HG02943 (cell line): ENCODE measurements at regions not wholly inside any gene's neighbourhood (a gene's known extent, or its start where the extent isn't known, plus 50 kb on each side); places are given as distances from the start of the nearest gene placed in this dataset.
A peak's percentile ranks its signal among the peaks of the same experiment; 100 is the strongest.

Experiments
- ATAC-seq: cut with Tn5 transposase; IDR thresholded peaks from one replicate; pipeline ENCODE4 v1.9.1; 2021; ENCODE audit warnings: mild to moderate bottlenecking, low read depth, moderate library complexity; ENCODE audit not compliant: unreplicated experiment

DNA sequence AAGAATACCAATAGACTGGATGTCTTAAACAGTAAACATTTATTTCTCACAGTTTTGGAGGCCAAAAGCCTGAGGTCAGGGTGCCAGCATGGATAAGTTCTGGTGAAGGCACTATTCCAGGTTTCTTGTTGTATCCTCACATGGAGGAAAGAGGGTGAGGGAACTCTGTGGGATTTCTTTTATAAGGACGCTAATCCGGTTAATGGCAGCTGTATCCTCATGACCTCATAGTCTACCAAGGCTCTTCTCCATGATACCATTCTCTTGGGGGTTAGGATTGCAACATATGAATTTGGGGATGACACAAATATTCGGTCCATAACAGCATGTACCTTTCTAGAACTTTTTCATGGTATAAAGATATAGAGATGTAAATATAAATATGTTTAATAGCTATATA lies 412.0 kb downstream of the LMO7 start:
- ATAC-seq = no peak

DNA sequence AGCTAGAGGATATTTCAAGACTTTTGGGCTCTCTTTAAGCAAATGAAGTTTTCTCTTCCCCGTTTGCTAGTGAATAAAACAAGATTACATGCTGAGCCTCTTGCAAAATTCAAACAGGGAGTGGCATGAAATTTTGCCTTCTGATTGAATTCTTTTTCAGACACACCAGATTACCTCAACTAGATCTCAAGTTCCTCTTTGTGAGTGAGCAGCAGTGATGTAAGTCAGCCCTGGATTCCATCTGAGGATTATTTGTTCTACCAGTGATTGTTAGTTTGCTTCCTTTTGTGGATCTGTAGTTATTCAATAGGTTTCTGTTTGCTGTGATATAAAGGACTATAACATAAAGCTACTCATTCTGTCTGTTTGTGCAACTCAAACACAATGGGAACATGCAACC lies 407.7 kb downstream of the LMO7 start:
- no peak for ATAC-seq

DNA sequence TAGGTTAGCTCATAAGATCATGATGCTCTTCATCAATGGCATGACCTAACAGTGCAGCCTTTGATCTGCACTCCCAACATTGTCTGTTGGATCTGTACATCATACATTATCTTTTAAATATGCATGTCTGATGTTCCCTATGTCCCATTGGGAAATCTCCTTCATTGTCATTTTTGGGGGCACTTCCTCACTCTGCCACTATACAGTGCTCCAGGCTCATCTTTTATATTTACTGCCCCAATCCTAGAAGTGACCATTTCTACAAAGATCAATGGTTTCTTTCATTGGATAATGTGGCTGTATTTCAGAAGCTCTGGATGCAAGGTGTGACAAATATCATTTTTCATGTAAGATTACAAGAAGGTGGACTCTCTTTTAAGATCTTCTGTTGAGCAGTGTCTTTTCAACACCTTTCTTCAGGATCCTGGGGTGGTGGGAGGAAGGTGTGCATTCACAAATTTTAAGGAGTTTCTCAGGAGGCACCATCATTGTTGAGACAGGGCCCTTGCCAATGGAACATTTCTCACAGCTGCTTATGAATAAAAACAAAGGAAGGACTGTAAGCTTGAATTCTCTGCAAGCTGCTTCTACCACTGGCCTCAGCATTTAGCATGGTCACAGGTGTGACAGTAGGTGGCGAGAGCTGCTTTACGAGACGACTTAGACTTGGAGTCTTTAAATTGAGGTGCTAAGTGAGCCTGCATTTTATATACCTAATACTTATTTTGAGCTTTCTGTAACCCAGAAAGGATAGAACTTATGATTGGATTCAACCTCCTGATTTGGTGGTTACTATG lies 403.0 kb downstream of the LMO7 start:
- ATAC-seq = no peak

DNA sequence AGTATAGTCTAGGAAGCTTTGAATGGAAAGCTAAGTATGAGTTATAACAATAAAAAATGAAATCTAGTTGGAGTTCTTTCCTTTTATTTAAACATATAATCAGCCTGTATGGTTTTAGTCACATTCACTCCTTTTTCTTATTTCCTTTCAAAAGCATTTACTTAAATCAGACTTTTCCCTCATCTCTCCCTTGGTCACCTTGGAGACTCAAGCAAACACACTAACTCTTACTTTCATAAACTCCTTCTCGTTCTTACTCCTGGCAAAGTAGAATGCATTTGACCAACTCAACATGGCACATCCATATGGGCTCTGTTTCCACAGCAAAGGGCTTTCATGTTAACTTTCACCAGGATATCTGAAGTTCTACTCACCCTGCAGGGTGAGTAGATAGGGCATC lies 400.0 kb downstream of the LMO7 start:
- no peak for ATAC-seq

DNA sequence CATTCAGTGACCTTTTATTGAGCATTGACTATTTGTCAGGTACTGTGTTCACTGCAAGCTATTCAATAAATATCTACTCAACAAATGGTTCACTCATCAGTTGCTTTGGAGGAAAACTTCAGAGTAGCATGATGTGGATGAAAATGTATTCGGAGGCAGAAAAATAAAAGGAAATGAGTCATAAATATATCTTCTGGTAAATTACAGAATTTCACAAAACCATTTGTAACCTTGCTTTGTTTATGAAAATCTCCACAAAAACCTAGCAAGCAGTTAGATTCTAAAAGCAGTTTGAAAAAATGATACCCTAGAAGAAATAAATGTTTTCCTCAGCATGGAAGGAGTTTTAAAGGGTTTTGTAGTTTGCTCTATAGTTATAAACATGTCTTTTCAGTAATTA lies 399.6 kb downstream of the LMO7 start:
- ATAC-seq = no peak

DNA sequence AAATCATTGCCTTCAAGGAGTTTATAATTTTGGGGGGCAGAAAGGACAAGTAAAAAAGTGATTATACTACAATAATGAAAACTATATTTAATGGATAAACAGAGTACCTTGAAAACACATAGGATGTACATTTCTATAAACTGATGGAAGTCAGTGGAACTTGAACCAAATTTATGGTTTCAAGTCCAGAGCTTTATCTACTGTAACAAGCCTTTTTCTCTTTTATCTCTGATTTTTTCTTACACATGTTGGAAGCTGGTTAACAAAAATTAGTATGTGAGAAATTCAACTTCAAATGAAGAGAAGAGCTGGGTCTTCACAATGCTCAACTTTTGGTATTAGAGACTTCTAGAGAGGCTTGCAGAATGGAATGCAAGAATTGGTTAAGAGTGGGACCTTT lies 393.6 kb downstream of the LMO7 start:
- no peak for ATAC-seq

DNA sequence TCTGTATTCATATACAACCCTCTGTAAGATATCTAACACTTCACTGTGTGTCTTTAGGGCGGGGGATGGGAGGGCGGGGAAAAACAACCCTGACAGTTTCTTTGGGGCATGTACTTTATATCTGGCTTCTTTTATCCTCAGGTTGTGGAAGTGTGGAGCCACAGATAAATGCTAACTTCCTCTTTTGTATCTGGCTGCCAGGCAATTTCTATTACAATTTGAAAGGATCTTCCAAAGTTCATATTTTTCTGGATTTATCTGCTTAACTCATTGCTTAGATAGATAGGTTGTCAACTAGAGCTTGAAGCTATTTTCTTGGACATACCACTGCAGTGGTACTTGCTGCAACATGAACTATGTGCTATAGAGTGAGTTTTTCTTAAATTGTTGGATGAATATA lies 393.0 kb downstream of the LMO7 start:
- ATAC-seq = no peak

DNA sequence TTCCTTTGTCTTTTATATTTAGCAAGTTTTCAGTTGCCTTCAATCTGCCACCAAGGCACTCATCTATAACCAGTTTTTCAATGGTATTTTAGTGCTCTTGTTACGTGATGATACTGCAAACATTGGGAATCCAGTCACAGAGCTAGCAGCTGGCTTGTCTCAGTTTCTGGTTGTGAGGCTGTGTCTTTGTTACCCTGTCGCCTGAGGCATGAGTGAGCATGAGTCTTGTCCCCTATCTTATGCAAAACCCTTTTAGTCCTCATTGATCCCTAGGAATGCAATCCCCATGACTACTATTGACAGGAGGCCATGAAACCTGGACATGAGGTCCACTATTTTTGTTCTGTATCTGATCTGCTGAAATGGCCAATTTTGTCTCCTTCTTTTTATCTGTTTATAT lies 391.0 kb downstream of the LMO7 start:
- ATAC-seq = no peak

DNA sequence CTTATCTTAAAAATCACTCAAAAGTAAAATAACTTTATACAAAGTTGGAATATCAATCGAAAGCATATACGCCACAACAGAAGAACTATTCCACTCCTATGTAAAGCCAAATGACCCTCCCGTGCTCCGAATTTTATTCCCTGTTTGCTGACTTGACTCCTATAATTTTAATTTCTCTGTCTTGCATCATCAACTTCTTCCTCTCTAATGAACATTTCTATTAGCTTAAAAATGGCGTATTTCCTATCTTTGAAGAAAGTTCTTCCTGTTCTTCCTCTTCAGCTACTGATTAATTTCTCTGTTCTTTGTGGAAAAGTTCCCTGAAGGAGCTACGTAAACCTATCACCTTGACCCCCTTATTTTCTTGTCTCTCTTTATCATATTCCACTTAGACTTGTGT lies 389.3 kb downstream of the LMO7 start:
- ATAC-seq = no peak

DNA sequence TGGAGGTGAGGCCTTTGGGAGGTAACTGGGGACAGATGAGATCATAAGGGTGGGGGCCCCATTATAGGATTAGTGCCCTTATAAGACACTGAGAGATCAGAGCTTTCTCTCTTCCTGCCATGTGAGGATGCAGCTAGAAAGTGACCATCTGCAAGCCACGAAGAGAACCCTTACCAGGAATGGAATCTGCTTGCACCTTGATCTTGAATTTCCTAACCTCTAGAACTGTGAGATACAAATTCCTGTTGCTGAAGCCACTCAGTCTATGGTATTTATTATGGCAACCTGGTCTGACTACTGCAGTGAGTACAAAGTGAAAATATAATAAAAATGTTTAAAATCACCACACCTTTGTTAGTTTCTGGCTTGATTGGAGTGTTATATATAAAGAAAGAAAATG lies 388.0 kb downstream of the LMO7 start:
- no peak for ATAC-seq

DNA sequence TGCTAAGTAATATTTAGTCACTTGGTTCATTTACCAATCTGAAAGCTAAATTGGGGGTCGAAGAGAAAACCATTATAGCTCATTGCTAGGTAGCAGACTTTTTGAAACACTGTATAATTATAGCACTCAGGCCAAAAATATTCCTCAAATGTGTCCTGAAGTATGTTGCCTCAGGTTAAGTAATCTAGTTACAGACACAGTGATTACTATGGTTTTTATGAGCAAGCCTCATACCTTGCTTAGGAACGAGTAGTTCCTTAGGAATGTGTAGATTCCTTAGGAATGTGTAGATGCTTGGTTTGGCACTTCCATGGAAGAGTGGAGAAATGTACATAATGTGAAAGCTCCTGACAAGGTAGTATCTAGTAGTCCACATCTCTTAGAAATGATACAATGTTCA lies 387.5 kb downstream of the LMO7 start:
- ATAC-seq = no peak

DNA sequence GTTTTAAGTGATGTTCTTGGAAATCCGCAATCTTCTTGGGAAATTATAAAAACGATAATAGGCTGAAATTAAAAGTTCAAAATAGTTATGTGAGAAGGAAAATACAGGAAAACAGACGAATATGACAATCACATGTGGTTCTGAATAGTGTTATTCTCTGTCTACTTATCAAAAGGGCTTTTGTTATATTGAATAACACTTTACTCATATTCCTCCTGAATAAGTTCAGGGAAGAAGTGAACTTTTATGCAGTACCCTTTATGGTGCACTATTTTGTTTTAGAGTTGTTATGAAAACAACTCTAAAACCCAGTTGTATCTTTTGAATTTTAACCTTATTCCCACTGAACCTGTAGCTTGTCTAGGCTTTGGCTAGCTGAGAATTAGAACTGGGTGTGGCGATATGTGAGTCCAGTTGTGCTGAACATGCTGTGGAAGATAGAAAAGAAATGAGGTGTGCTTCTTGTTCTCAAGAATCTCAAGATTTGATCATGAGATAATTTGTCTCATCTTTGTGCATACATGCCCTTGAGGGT lies 384.4 kb downstream of the LMO7 start:
- no peak for ATAC-seq

DNA sequence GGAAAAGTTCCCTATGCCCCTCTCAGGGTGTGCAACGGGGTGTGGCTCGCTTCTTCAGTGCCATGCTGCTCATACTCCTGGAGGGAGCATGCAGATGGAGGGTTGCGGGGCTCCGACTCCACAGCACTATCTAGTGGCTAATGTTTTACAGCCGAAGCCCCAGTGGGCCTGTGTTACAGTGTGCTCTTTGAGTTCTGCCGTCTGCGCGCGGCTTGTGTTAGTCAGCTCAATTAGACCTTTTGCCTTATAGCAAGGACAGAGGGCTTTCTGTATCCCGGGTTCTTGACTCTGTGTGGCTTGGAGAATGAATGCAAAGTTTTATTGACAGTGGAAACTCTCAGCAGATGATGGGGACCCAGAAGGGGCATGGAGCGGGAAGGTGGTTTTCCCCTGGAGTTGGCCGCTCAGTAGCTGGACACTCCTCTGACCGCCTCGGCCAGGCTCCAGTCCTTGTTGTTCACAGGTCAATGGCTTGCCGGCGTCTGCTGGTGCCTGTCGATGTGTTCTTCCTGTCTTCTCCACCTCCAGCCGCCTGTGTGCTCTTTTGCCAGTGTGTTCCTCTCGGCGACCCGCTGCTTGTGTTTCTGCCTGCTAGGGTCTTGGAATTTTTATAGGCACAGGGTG lies 383.4 kb downstream of the LMO7 start:
- ATAC-seq = no peak

DNA sequence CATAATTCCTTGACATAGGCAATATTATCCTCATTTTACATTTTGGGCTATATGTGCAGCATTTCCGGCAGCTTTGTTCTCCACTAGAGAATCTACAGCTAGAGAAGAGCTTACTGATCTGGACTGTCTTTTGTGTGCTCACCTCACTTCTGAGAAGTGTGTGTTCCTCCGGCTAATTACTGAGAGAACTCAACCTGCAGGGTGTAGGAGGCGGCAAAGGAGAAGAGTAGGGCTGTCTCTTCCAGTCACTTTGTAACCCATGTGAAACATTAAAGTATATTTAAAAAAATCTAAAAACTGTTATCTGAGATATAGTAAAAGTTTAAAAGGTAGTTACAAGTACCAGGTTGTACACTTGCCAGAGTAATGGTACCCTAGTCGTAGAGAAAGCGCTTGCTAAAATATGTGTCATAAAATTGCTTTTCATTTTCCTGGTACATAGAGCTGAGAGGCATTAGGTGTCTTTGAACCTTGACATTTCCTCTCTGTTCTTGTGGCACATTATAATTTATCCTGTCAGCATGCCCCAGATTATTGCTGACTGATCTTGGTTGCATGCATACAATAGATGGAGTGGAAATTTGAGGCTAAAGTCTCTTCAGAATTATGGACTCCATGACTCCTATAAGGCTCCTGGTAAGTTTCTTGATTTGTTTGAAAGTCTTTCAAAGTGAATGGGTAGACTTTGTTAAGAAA lies 381.9 kb downstream of the LMO7 start:
- no peak for ATAC-seq

DNA sequence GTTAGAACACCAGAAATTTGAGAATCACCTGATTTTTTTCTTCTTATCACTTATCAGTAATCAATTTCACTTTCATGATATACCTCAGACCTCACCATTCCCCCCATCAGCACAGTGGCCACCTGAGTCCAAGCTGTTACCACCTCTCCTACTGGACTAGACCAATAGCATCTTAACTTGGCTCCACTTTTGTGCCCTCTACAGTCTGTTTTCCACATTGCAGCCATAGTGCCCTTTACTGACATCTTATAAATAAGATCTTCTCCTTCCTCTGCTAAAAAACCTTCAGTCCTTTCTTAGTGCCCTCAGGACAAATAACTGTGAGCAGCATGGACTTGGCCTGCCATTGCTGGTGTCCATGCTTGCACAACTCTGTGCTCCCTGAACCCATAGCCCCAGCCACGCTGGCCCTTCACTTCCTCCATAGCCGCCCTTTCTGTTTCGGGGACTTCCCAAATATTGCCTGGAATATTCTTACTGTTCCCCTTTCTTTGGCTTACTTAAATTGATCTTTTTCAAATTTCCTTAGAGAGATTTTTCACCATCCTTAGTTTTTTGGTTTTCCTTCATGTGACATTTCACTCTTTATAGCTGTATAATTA lies 380.8 kb downstream of the LMO7 start:
- peak; percentile 63 for ATAC-seq

DNA sequence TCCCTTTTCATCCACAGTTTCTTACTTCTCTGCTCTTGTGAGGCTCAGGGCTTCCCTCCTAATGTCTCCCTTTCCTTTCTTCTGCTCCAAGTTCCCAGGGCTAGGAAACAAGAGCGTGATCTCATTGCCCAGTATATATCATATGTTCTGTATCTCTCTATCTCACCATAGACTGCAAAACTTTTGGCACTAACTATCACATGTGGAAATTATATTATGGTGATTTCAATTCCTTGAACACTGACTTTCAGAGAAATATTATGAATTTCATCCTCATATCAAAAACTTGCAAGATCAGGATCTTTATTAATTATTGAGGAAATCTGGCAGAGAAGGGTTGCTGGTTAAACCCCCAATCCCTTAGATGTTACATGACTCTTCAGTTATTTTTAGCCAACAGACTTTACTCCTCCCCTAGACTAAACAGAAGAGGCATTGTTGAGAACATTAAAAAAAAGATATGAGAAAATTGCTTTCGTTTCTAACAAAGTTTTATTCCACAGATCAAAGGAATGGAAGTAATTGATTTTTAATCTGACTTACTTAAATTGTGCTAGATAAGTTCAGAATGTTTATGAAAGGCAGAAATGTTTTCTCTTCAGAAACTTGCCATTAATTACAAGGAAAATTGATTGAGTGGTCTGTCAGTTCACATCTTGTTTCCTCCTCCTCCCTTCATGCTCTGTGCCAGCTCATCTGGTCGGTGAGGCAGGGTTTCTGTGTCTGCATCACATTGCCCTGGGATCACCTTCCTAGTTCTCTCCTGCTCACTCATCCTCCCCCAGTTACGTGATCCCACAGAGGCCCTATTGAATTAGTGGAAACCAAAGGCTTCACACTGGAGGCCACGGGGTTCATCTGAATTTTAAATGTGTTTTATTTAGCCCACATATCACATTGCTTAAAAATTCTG lies 378.5 kb downstream of the LMO7 start:
- no peak for ATAC-seq

DNA sequence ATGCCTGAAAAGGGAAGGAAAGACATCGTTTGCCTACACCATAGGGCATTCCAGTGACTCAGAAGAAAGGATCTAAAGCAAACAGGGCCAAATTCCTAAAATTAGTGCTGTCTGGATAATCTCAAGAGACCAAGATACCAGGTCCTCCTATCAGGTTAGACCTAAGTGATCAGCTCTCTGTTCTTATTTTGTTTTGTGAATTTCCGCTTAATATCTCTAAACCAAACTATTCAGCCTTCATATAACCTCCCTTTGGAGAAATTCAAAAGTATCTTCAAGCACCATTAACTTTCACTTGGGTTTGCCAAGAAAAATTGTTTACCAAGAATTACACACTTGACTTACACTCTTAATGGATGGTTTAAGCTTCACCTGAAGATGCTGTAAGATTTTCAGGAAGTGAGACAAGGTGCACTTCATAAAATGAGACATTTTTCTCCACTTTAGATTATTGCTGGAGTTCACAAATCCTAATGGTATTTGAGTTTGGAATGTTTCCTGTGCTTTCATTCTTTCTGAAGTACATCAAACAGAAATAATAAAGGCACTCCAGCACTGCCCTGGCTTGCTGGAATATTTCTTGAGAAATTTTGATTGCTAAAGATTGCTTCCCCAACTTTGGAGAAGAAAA lies 376.1 kb downstream of the LMO7 start:
- ATAC-seq = no peak

DNA sequence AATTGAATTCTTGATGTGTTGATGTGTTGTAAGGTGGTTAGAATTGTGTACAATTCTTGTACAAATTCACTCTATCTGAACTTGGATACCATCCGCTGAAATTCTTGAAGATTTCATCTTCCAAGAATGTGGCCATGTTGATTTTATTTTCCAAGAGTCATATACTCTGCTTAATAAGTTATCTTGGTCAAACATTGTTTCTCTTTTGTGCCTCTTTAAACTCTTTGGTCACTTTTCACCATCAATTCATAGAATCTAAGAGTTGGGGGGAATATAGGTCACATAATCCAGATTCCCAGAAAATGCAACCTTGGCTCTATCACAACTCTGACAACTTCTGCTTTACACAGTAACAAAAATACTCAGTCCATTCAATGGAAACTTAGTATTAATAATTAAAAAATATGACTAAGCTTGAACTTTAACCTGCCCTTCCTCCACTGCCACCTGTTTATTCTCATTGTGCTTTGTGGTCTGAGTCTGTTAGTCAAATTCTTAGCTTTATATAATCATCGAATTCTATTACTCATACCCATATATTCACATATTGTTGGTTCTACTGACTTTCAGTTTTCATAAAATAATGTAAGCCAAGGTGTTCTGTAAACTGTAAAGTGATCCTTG lies 373.2 kb downstream of the LMO7 start:
- peak; percentile 81 for ATAC-seq

DNA sequence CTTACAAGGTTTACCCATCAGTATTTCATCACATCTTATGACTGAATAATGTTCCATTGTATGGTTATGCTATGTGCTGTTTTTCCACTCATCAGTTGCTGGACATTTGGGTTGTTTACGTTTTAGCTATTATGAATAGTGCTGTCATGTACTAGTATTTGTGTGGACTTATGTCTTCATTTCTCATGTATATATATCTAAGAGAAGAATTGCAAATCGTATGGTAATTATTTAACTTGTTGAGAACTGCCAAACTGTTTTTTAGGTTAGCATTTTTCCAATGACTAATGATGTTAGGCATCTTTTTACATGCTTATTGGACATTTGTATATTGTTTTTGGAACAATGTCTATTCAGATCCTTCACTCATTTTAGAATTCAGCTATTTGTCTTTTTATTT lies 368.3 kb downstream of the LMO7 start:
- ATAC-seq = no peak
